Skeletal muscle tissue (tissue), 3 donors: ENCODE measurements at regions not wholly inside any gene's neighbourhood (a gene's known extent, or its start where the extent isn't known, plus 50 kb on each side); places are given as distances from the start of the nearest gene placed in this dataset.

Experiments used
- H3K27ac ChIP-seq: one replicate; pipeline ENCODE4 v1.7.0; 2013; ENCODE audit warnings: mild to moderate bottlenecking, low read depth, low read length, inconsistent platforms
- H3K27me3 ChIP-seq, 3 donors: one replicate each; pipeline ENCODE4 v1.7.0; 2013; ENCODE audit warnings: low read length in 3 of 3; ENCODE audit not compliant: control insufficient read depth in 3 of 3, insufficient read depth in 3 of 3
- H3K36me3 ChIP-seq, 3 donors: one replicate each; pipeline ENCODE4 v1.7.0; 2013; ENCODE audit warnings: low read length in 3 of 3; ENCODE audit not compliant: control insufficient read depth in 3 of 3, insufficient read depth in 3 of 3
- H3K4me1 ChIP-seq, 3 donors: one replicate each; pipeline ENCODE4 v1.7.0; 2013; ENCODE audit warnings: low read length in 3 of 3, mild to moderate bottlenecking in 3 of 3; ENCODE audit not compliant: control insufficient read depth in 3 of 3, insufficient read depth in 3 of 3
- H3K4me3 ChIP-seq, 3 donors: one replicate each; pipeline ENCODE4 v1.7.0; 2013; ENCODE audit warnings: low read length in 3 of 3
- H3K9ac ChIP-seq, 3 donors: one replicate each; pipeline ENCODE4 v1.7.0; 2013; ENCODE audit warnings: low read length in 3 of 3, mild to moderate bottlenecking in 3 of 3, moderate library complexity in 2 of 3, low read depth in 1 of 3
- H3K9me3 ChIP-seq, 3 donors: one replicate each; pipeline ENCODE4 v1.7.0; 2013; ENCODE audit warnings: low read length in 3 of 3; ENCODE audit not compliant: control insufficient read depth in 3 of 3
- donor health status: Osteomylitis.

DNA sequence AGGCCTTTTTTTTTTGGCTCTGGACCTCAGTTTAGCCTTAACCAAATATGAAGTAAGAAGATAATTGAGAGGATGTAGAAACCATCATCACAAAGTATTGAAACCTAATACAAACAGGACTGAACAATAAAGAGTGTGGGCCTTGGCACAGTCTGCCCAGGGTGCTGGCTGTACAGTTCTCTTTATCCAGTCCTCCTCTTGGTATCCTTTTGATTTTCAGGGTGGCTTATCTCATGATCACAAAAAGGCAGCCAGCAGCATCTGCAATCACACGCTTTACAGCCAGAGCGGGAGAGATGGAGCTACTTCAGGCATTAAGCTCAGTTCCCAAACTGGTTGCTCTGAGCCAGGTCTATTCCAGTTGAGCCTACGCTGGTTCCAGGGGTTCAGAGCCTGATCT is 239.7 kb downstream of the RPLP1 start:
- H3K9me3 ChIP-seq, result peaks cover 0 to 4% (median 0%) of the 10 kb centered on the region in 3 donors
- H3K27ac ChIP-seq, result no peak overlapping the region
- no peak overlapping the region for H3K9ac ChIP-seq
- H3K4me3 ChIP-seq, result no peak overlapping the region
- no peaks in the 10 kb centered on the region for H3K27me3 ChIP-seq
- no peaks in the 10 kb centered on the region for H3K36me3 ChIP-seq
- peaks cover 0 to 2% (median 0%) of the 10 kb centered on the region in 3 donors for H3K4me1 ChIP-seq

DNA sequence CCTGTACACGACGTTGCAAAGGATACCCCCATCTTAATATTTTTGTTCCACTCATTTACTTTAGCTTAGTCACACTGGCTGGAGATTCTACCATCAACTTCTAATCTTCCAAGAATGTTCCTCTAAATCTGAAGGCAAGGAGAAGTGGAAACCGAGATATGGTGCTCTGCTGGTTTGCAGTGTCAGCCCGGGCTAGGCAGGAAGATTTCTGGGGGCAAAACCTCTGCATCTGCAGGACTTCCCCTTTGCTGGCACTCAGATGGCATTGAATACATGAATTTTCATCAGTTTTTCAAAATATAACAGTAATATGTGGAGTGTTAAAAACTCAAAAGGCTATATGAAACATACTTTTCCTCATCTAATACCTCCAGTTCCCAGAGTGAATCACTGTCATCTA is 240.4 kb downstream of the RPLP1 start:
- Histone ChIP-seq H3K9me3 (peaks cover 0 to 4% (median 0%) of the 10 kb centered on the region in 3 donors), H3K27me3 (no peaks in the 10 kb centered on the region), H3K27ac (no peak overlapping the region), H3K9ac (no peak overlapping the region), H3K36me3 (no peaks in the 10 kb centered on the region), H3K4me3 (no peak overlapping the region), H3K4me1 (peaks cover 0 to 5% (median 0%) of the 10 kb centered on the region in 3 donors)

DNA sequence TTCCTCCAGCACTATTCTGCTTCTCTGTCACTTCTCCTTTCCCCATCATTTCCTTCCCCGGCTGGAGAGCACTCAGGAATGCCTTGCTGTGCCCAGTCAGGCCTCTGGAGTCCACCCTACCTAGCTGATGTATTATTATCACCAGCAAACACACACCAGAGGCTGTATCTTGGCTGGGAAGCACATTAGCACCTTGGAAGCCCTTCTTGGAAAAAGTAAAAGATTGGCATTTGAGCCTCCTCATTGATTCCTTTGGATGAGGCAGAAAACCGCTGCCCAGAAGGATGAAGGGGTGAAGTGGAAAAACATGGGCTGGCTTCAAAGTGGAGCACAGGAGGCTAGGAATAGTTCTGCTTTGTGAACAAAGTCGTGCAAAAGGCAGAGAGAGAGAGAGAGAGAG is 244.3 kb downstream of the RPLP1 start:
- Histone ChIP-seq H3K27me3 (no peaks in the 10 kb centered on the region), H3K36me3 (no peaks in the 10 kb centered on the region), H3K4me1 (peaks cover 0 to 5% (median 4%) of the 10 kb centered on the region in 3 donors), H3K9ac (no peak overlapping the region), H3K4me3 (no peak overlapping the region), H3K9me3 (no peaks in the 10 kb centered on the region), H3K27ac (no peak overlapping the region)

DNA sequence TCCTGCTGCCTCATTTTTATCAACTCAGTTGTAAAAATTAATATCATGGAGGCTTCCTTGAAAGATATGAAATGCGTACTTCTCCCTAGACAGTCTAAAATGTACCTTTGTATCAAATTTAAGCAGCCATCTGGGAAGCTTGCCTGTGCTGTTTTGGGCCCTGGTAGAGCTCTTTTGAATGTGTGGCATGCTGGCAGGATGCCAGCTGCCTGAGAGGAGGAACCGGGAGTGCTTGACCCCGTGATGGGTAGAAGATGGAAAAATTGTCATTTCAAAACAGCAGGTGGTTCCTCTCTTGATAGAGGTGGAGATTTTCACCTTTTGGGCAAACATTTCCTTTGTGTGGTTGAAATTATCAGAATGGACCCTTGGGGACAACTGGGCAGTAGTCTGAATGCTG is 245.3 kb downstream of the RPLP1 start:
- Histone ChIP-seq H3K9me3 (no peaks in the 10 kb centered on the region), H3K36me3 (no peaks in the 10 kb centered on the region), H3K4me3 (no peak overlapping the region), H3K9ac (no peak overlapping the region), H3K27ac (no peak overlapping the region), H3K4me1 (peaks cover 0 to 5% (median 4%) of the 10 kb centered on the region in 3 donors), H3K27me3 (no peaks in the 10 kb centered on the region)

DNA sequence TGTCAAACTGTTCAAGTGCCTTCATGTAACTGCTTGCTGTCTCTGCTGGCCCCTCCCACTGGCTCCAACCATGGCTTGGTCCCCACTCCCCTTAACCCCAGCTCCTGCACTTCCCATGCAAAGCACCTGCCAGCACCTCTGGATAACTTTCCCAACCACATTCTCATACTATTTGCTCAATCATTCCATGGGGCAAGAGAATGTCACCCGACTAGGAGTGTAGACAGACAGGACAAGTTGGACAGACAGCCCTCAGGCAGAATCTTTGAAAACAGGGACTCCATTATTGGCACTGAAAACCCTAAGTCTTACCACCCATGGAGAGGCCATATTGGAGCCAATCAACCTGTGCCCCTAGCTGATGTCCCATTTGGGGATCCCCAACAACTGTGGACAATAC is 246.5 kb downstream of the RPLP1 start:
- no peaks in the 10 kb centered on the region for H3K27me3 ChIP-seq
- peaks cover 0 to 5% (median 4%) of the 10 kb centered on the region in 3 donors for H3K4me1 ChIP-seq
- no peak overlapping the region for H3K9ac ChIP-seq
- no peaks in the 10 kb centered on the region for H3K9me3 ChIP-seq
- H3K4me3 ChIP-seq, result no peak overlapping the region
- no peaks in the 10 kb centered on the region for H3K36me3 ChIP-seq
- no peak overlapping the region for H3K27ac ChIP-seq

DNA sequence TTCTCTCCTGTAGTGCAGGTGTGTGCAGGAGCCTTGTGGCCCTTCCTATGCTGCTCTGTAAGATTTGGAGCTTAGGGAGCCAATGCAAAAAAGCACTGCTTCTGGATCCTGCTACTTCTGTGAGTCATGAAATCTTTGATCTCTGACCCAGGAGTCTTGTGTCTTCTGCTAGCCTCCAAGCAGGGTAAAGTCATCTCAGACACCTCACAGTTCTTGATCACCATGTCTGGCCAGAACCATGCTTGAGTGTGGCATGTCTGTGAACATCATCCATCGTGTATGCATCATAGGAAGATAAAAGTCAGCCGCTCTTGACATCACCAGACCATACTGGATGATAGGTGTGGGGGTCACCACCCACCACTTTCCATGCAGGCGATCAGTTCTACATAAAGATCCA is 247.8 kb downstream of the RPLP1 start:
- H3K9me3 ChIP-seq, result peaks cover 0 to 2% (median 0%) of the 10 kb centered on the region in 3 donors
- no peaks in the 10 kb centered on the region for H3K36me3 ChIP-seq
- peaks cover 0 to 5% (median 4%) of the 10 kb centered on the region in 3 donors for H3K4me1 ChIP-seq
- no peak overlapping the region for H3K4me3 ChIP-seq
- no peak overlapping the region for H3K27ac ChIP-seq
- H3K27me3 ChIP-seq, result no peaks in the 10 kb centered on the region
- no peak overlapping the region for H3K9ac ChIP-seq

DNA sequence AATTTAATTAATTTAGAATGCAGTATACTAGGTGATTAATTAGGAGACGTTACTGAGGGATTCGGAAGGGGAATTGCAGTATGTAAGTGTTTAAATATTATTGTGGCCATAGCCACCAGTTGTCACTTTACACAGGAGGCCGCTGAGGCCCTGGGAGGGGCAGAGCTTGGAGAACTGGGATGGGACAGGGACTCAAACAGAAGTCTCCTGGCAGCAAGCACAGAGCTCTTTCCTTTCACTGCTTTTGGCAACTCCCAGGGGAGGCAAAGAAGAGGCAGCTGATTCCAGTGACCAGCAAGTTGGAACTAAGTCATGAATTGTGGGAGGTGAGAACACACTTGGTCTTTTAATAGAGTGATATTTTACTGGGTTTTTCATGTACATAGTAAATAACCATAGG is 248.6 kb downstream of the RPLP1 start:
- H3K36me3 ChIP-seq, result no peaks in the 10 kb centered on the region
- no peak overlapping the region for H3K27ac ChIP-seq
- H3K4me1 ChIP-seq, result peaks cover 0 to 5% (median 4%) of the 10 kb centered on the region in 3 donors
- H3K9me3 ChIP-seq, result peaks cover 0 to 2% (median 0%) of the 10 kb centered on the region in 3 donors
- no peaks in the 10 kb centered on the region for H3K27me3 ChIP-seq
- H3K4me3 ChIP-seq, result no peak overlapping the region
- H3K9ac ChIP-seq, result no peak overlapping the region

DNA sequence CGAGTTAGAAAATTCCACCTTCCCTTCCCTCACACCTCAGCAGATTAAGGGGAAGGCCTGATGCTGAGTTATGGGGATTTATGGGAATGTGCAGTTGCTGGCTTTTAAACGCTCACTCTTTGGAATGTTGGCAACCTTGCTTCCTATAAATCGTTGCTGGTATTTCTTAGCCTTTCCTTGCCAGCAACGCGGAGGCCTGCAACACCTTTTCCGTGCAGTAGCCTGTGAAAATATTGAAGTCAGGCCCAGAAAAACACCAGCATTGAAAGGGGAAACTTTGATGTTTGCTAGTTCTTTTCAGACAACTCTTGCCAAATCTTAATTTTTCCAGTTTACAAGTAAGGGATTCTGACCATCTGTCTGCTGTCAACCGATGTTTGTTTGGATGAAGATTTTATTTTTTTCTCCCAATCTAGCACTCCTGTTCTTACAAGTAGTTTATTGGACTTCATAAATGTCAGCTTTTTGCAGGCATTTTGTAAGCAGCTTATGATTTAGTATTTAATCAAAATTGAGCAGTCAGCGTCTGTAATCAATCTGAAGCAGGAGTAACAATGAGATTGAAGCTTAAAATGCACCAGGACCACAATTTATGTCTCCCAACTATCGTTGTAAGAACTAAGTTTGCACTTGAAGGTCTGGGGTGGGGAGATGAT is 251.0 kb downstream of the RPLP1 start:
- Histone ChIP-seq H3K27ac (no peak overlapping the region), H3K4me1 (peaks cover 0 to 4% (median 0%) of the 10 kb centered on the region in 3 donors), H3K4me3 (no peak overlapping the region), H3K9ac (no peak overlapping the region), H3K27me3 (no peaks in the 10 kb centered on the region), H3K9me3 (peaks cover 0 to 2% (median 0%) of the 10 kb centered on the region in 3 donors), H3K36me3 (no peaks in the 10 kb centered on the region)

DNA sequence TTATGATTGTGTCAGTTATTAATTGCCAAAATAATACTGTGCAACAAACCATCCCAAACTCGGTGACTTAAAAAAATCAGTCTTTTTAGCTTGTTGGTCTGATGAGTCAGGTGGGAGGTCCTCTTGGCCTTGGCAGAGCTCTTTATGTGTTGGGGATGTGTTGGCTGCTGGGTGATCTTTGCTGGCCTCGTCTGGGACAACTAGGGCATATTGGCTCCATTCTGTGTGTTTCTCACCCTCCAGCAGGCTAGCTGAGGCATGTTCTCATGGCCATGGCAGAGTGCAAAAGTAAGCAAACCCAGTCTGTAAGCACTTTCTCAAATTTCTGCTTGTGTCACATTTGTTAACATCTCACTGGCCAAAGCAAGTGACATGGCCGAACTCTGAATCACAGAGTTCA is 251.6 kb downstream of the RPLP1 start:
- Histone ChIP-seq H3K36me3 (no peaks in the 10 kb centered on the region), H3K9ac (no peak overlapping the region), H3K4me3 (no peak overlapping the region), H3K27ac (no peak overlapping the region), H3K27me3 (no peaks in the 10 kb centered on the region), H3K9me3 (peaks cover 0 to 2% (median 0%) of the 10 kb centered on the region in 3 donors), H3K4me1 (peaks cover 0 to 4% (median 0%) of the 10 kb centered on the region in 3 donors)

DNA sequence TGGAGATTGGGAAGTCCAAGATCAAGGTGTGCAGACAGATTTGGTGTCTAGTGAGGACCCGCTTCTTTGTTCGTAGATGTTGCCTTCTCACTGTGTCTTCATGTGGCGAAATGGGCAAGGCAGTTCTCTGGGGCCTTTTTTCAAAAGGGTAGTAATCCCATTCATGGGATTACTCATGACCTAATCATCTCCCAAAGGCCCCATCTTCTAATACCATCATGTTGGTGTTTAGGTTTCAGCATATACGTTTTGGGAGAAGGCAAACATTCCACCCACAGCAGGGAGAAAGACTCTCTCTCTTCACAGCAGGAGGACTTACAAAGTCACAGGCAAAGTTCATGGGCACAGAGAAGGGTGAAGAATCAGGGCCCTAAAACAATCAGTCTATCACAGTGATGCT is 252.1 kb downstream of the RPLP1 start:
- Histone ChIP-seq H3K9ac (no peak overlapping the region), H3K4me1 (peaks cover 0 to 4% (median 0%) of the 10 kb centered on the region in 3 donors), H3K27ac (no peak overlapping the region), H3K9me3 (peaks cover 0 to 2% (median 0%) of the 10 kb centered on the region in 3 donors), H3K36me3 (no peaks in the 10 kb centered on the region), H3K4me3 (no peak overlapping the region), H3K27me3 (no peaks in the 10 kb centered on the region)
